GM18951 (cell line): ENCODE measurements at regions not wholly inside any gene's neighbourhood (a gene's known extent, or its start where the extent isn't known, plus 50 kb on each side); places are given as distances from the start of the nearest gene placed in this dataset.

Experiments used
- POLR2A ChIP-seq: IDR thresholded peaks from 4 replicates; pipeline ENCODE4 v1.6.1; 2011; ENCODE audit warnings: mild to moderate bottlenecking; ENCODE audit not compliant: insufficient read length, insufficient read depth; ENCODE audit errors: extremely low read depth
- in situ Hi-C: fragments of 300-500 bp; cut with MboI; formaldehyde crosslinking; loops from one replicate; pipeline ENCODE4 v1.12.0; 2022; ENCODE audit warnings: low sequenced_read_pairs, mixed read lengths, inconsistent platforms; ENCODE audit not compliant: unreplicated experiment

GRCh38 chr17:14919631-14920213 is 345.4 kb downstream of the PMP22 start:
- no peak for TF ChIP-seq POLR2A

DNA sequence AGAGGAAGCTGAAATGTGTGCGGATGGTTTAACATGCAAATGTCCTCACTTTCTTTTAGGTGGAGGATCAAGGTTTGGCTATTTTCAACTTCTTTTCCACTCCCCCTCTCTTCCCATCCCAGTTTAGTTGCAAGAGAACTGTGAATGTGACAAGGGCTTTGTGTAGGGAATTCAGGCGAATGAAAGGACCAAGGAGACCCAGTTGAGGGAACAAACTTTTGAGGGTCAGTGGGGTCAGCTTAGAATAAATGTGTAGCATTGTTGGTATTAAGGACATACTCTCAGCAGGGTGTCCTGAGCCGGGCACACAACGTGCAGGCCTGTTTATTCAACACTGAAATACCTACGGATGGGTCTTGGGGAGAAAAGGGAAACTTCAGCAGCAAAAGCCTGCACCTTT is 346.0 kb downstream of the PMP22 start:
- no peak for TF ChIP-seq POLR2A
- in situ Hi-C loops, result no loop called here

More at GRCh38 chr17:14919631-14920213, 345.4 kb downstream of the PMP22 start:
- in situ Hi-C loops, result loop anchor here (10.0 kb wide), 1 partner anchor 1325 kb away; no protein-coding TSS in a partner anchor

- in situ Hi-C loops, result no loop called here
- no peak for TF ChIP-seq POLR2A
Measured at GRCh38 chr17:14918540-14918939, 346.6 kb downstream of the PMP22 start.

DNA sequence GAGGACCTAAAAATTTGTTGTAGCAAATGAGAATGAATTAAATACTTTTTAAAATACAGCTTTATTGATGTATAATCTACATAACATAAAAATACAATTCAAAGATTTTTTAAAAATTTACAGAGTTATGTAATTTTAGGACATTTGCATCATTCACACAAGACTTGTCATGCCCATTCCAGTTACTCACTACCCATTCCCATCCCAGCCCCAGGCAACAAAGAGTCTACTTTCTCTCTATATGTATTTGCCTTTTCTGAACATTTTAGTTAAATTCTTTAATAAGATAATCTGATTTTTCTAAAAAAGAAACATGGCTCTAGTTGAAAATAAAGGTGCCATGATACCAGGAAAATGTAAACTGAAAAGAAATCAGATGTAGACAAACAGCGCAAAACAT is 354.2 kb downstream of the PMP22 start:
- in situ Hi-C loops, result no loop called here
- TF ChIP-seq POLR2A, result no peak

GRCh38 chr17:14904386-14904785 is 360.7 kb downstream of the PMP22 start:
- in situ Hi-C loops, result no loop called here

GRCh38 chr17:14903854-14904253 is 361.3 kb downstream of the PMP22 start:
- in situ Hi-C loops, result no loop called here
- no peak for TF ChIP-seq POLR2A

More at GRCh38 chr17:14904386-14904785, 360.7 kb downstream of the PMP22 start:
- TF ChIP-seq POLR2A, result no peak

GRCh38 chr17:14902803-14903202 is 362.3 kb downstream of the PMP22 start:
- TF ChIP-seq POLR2A, result no peak
- in situ Hi-C loops, result no loop called here

DNA sequence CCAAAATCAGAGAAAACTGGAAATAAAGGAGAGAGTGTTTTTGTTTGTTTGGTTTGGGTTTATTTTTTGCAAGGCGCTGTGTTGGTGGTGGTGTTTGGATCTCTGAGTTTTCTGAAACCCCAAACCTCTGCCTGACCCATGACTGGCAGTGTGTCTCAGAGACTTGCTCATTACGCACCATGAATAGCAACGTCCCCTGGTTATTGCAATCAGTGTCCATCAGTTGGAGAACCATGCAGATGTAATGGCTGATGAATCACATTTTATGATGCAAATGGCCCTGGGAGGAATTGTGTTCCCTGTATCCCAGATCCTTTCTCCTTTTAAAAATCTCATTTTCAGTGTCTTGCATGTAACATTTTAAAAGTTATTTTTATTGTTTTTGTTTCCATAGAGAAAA is 362.8 kb downstream of the PMP22 start:
- in situ Hi-C loops, result no loop called here
- TF ChIP-seq POLR2A, result no peak

GRCh38 chr17:14901376-14901775 is 363.8 kb downstream of the PMP22 start:
- TF ChIP-seq POLR2A, result no peak
- in situ Hi-C loops, result no loop called here

DNA sequence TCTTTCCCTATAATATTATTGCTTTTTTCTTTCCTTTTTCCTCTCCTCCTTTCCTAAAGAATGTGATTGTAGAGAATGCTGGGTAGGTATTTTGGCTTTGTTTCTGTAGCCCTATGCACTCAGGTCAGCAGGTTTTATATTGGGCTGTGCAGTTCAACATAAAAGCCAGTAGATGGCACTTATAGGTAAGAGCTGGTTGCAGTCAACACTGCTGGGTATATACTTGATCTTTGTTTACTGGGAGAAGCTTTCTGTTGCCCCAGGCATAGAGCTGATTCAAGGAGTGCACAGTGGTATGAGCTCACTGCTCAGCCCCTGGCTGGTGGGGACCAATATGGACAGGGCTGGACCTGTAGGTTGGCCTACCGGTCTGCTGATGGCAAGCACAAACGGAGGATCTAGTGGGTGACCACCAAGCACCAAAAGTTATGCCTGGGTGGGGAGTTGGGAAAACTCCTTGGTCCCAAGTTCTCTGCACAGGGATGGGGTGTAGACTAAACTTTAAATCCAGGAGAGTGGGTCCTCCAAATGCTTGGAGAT is 378.9 kb downstream of the PMP22 start:
- in situ Hi-C loops, result no loop called here
- no peak for TF ChIP-seq POLR2A

GRCh38 chr17:14882131-14882530 is 383.0 kb downstream of the PMP22 start:
- in situ Hi-C loops, result no loop called here
- TF ChIP-seq POLR2A, result no peak

DNA sequence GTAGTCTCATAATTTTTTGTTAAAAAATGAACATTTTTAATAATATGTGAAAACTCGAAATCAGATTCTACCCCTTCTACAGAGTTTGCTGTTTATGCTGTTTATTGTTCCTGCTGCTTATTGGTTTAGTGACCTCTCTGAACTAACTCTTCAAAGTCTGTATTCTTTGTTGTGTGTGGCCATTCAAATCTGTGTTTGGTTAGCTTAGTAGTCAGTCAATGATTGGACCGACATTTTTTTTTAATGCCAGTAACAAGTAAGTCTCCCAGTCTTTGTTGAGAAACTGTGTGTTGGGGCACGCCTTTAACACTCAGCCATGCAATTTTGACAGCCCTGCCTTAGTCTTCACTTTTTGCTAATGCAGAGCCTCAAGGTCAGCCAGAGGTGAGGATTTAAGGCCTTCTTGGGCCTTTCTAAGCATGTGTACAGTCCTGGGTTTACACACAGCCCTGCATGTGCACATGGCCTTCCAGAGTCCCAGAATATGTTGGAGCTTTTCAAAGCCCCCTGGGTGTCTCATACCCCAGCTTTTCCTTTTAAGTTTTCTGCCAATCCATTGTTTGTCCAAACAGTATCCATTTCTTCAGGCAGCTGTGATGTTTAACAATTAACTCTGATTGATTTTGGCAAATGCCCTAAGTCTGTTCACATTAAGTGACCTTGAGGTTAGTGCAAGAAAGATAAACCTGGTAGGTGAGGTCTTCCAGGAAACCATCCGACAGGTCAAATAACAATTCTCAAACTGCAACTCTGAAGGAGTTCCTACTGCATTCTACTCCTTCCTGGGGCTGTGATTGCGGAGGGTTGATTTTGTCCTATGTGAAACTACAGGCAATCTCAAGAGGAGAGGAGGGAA is 389.3 kb downstream of the PMP22 start:
- in situ Hi-C loops, result no loop called here
- TF ChIP-seq POLR2A, result no peak

- TF ChIP-seq POLR2A, result no peak
- in situ Hi-C loops, result no loop called here
Measured at GRCh38 chr17:14873996-14874395, 391.1 kb downstream of the PMP22 start.

DNA sequence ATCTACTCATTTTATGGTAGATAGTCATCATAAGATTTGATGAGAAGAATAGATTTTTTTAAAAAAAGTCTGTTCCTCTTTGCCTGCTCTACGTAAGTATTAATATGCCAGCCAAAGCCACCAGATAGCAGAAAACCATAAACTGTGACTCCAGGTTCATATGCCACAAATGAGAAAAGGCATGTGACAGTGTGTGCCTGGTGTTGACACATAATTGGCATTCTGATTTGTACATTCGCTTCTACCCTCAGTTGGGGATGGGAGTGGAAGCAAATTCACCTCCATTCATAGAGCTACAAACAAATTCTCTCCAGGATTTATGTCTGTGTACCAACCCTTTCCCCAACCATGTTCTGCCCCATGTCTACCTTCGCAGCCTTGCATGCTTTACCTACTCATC is 391.6 kb downstream of the PMP22 start:
- in situ Hi-C loops, result no loop called here
- no peak for TF ChIP-seq POLR2A
